ENCODE measurements at regions not wholly inside any gene's neighbourhood (a gene's known extent, or its start where the extent isn't known, plus 50 kb on each side); places are given as distances from the start of the nearest gene placed in this dataset.

DNA sequence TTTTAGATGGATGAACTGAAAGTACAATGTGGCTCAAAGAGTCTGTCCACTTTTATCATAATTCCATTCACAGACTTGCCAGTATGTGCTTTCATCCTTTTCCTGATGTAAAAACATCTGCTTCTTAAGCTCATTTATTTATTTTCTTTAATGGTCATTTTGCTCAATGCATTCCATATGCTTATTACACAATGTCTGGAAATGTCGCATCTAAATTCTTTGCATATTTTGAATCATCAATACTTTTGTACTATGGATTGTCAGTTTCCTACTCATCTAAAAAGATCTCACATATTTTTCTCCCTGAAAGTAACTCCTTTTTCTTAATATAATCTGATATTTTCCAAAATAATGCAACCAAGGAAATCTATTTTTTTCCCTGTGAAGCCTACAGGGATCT is 1315.8 kb downstream of the EFNB2 start:
- DNase-seq (ENCODE audit: low spot score), result no peak

DNA sequence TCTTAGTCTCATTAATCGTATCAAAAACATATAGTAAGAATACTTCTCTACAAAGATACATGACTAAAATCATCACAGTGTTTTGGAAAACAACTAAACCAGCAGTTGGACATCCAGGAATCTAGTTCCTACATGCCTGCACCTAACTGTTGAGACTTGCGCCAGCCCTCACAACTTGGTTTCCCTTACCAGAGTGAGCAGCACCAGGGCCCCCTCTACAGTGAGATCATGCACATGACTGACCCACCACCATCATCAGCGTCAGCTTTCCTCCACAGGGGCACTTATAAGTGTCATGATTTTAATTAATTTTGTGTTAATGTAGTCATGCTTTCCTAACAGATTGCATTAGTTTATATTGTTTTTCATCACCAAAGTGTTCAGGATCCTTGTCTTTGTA is 1322.0 kb downstream of the EFNB2 start:
- no peak for DNase-seq (ENCODE audit: low spot score)

DNA sequence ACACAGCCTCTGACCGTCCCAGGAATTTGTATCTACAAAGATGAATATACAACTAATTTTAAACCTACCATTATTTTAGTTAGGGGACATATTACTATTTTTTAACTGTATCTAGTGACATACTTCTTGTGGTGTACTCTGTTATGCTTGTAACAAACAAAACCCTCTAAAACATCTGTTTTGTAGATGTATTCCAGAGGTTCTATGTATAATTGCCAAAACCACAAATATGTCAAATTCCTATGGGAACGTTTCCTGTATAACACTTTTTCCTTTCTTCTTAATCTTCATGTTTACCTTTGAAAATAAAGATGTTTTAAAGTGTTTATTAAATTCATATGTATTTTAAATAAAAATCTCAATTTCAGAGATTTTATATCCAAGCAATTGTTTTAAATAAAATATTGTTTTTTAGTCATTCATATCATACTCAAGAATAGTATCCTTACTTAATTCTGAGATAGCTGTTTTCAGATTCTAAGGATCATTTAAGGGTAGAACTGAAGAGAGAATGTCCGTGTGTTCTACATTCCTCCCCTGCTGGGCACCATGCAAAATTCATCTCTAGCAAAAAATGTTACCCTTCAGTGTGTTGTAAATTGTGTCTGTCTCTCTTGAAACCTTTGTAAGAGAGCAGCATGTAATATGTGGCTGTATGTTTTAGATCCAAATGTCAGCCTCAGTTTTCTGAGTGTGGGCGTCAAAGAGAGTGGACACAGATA is 1327.7 kb downstream of the EFNB2 start:
- DNase-seq (ENCODE audit: low spot score), result no peak

DNA sequence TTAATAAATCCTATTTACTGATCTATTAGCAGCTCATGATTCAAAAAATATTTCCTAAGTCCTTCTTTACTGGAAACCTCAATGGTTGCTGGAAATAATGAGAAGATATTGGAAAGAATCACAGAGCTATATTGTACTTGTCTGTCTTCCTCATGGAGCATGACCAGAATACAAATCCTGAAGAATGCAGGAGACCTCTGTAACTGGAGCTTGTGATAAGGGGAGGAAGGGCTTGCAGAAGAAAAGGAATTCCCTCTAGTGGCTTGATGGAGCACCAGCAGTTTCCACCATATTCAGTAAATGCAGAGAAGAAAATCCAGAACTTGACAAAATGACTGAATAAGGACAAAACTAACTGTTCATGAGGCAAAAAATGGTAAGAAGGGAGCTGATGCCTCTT is 1333.1 kb downstream of the EFNB2 start:
- no peak for DNase-seq (ENCODE audit: low spot score)

DNA sequence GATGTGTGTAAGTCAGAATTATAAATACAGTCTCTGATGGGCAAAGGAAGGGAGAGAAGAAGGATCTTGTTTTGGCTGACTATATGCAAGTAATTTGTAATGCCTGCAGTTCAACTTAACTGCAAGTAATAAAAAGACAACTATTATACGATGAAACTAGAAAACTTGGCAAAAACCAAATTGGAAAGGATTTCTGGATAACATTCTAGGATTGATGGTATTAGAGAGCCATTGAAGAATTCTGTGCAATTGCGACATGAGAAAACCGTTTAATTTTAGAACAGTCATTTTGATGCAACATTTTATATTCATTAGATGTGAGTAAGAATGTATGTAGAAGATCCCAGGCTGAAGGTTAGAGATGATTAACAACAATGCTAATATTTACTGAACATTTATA is 1334.1 kb downstream of the EFNB2 start:
- DNase-seq (ENCODE audit: low spot score), result no peak

DNA sequence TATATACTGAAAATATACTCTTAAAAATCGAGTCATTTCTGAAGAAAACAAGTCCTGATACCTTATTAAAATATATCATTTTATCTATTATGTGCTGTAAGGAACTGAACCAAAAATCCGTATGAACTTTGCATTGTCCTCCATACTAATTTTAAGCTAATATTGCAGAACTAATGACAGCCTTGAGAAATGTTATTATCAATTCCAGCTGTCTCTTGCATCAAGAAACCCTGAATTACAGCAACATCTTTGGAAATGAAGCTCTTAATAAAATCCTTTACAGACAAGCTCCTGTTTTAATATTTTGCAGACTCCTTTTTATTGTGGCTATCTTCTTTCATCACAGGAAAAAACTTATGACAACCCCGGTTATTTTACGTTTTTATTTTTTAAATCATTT is 1335.3 kb downstream of the EFNB2 start:
- DNase-seq (ENCODE audit: low spot score), result no peak

DNA sequence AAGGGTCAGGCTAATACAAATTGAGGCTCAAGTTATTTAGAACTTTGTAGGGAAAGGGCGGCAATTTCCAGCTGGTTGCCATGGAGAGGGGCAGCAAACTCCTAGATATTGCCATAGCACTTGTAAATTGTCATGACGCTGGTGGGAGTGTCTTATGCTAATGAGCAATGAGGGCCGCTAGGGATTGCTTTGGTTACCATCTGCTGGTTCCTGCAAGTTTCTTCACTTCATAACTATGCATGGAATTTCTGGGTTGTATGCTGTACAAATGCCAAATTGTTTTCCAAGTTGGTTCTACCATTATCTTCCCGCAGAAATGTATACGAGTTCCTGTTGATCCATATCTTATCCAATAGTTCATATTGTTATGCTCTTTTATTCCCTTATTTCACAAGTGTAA is 1339.4 kb downstream of the EFNB2 start:
- DNase-seq (ENCODE audit: low spot score), result peak; percentile 4

DNA sequence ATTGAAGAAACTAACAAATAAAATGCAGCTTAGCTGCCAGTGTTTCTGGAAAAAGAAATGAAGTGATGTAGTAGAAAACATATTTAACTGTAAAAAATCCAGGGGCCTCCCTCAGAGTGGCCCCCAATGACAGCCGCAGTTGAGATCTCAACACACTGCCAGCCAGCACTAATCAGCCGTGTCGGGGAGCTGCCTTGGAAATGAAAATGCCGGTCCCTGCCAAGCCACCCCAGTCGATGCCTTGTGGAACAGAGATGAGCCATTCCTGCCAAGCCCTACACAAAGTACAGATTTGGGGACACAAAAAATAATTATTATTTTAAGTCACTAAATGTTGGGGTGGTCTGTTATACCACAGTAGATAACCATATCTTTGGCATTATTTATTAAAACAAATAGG is 1342.4 kb downstream of the EFNB2 start:
- DNase-seq (ENCODE audit: low spot score), result no peak

DNA sequence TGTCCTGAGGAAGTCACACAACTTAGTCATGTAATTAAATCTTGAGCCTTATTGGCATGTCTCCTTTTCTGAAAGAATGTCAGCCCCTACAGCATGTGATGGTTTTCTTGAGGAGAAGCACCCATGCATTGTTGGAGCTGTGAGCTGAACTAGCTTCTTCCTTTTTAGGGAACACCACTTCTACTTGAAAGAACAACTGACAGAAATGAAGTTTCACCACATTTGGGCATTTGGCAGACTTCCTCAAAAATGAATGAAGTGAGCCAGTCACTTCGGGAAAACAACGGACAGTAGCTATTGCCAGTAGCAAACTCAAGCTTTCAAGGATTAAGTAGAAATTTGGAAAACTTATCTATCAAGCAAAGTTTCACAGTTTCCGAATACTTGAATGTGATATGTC is 1351.3 kb downstream of the EFNB2 start:
- DNase-seq (ENCODE audit: low spot score), result no peak

DNA sequence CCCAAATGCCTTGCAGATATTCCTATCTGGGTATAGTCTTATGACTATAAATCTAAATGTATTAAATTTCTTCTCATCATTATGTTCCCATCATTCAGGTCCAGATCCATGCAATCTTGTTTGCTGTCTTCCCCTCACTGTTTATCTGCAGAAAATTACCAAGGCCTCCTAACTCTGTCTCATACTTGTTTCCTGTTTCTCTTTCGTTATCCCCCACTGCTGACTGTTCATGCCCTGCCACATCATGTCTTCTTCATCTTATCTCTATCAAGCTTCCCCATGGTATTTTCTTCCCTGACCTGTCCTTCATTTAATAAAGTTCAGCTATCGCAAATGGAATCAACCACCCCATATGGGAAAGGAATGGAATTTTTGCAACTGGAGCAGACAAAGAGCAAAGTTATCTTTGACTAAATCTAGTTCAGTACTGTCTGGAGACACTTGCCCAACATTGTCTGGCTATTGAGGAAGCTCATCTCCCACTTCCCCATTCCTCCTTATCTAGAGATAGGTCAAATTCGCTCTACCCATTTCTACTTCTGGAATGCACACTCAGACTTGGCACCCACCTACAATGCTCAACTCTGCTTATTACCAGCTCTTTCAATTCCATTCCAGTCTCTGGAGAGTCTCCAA is 1358.1 kb downstream of the EFNB2 start:
- no peak for DNase-seq (ENCODE audit: low spot score)

DNA sequence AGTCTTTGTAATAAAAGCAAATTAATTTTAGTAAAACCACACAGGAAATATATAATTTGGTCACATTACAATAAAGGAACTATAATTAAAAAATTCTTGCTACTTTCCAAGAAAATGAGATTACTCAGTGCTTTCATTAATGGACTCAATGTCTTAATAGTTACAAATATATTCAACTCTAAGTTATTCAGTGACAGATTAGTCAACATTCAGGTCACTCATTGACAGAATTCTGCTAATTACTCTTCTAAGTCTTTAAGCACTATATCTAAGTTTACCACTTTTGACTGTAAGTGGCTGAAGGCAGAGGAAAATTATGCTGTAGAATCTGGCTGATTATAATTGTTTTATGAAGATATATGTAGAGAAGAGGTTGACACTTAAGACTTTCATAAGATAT is 1365.0 kb downstream of the EFNB2 start:
- DNase-seq (ENCODE audit: low spot score), result no peak

DNA sequence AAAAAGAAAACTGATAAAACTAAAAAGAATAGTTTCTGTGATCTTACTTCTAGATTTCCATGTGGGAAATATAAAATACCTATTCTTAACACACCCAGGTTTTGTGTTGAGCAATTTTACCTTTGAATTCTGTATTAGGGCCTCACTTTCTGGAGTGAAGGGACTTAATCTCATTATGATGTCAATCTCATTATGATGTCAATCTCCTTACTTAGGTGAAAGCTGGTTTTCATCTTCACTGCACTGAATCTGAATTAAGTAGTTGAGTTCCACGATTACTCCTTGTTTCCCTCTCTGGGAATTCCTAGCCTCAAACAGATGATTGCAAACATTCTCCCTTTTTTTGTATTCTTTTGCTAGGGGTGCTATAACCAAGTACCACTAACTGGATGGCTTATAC is 1367.2 kb downstream of the EFNB2 start:
- DNase-seq (ENCODE audit: low spot score), result no peak

DNA sequence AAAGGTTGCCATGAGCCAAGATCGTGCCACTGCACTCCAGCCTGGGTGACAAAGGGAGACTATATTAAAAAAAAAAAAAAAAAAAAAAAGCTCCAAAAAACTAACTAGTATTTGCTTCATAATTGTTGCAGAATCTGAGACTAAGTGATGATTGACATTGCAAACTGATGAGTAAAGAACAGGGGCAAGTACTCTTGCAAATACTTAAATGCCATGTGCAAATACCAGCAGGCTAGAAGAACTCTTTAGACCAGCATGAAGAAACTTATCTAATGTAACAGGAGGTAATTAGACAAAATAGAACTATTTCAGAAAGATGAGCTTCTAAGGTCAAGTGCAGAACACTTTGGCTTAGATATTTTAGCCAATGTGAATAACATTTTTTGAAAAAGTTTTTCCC is 1368.1 kb downstream of the EFNB2 start:
- DNase-seq (ENCODE audit: low spot score), result no peak

DNA sequence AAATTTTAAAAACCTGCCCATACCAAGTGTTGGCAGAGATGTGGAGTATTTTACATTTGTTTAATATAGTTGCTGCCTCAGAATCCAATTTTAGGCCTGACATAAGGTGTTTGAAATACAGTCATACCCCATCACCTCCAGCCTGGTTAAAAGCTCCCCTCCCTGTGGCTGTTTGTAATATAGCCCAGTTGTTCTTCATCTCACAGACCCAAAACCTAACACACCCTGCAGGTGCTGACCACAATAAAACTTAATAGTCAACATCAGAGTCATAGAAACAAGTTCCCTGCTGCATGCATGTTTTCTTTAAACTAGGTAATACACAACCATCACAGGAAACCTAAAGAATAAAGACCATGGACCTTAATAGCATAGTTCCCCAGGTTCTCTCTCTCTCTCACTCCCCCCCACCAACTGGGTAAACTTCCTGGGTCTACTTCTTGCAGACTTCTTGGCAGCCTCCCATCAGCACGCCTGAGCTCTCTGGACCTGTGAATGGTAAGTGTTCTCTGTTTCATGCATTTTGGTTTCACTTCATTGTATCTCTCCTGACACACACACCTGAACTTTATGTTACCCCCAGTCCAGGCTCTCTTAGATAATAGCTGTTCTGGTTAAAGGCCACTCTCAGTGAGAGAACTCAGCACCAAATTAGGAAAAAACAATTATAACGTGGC is 1369.9 kb downstream of the EFNB2 start:
- no peak for DNase-seq (ENCODE audit: low spot score)

DNA sequence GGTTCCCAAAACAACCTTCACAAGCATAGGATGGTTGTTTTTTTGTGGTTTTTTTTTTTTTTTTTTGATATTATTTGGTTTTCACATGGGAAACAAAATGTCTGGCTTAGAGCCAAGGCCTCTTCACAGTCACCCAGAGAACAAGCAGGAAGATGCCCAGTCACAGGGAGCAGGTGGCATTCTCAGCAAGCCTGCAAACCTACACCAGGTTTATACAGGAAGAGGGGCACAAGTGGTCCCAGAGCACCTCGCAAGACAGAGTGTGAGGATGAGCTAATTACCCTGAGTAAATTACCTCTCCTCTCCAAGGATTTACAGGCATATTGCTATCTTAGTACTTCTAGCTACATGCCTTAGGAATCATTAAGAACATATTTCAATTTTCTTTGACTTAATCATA is 1375.6 kb downstream of the EFNB2 start:
- no peak for DNase-seq (ENCODE audit: low spot score)

DNA sequence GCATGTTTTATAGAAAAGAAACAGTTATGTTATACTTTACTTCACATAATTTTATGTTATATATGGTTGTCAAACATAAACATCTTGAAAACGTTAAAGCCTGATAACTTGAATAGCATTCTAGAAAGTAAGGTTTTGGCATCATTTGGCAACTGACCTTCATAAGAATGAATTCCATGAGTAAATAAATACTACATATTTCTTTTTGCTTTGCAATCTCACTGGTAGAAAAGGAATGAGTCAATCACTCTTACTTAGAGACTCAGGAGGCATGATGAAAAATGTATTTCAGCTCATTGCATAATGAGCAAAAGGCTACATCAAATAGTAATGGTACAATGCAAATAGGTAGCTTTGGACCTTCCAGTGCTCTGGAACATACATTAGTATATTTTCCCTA is 1381.9 kb downstream of the EFNB2 start:
- DNase-seq (ENCODE audit: low spot score), result no peak

DNA sequence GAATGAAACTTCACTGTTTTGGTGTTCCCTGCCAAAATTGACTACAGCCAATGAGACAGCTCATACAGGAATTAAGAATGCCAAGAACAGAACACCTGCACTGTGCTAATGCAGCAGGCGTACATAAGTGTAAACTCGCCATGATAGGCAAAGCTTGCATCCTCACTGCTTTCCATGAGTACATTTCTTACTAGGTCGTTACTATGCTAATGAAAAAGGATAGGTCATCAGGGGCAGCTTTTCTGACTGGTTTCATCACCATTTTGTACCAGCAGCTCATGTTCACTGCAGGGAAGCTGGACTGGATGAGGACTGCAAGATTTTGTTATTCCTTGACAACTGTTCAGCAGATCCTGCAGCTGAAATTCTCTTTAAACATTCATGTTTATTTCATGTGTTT is 1383.8 kb downstream of the EFNB2 start:
- no peak for DNase-seq (ENCODE audit: low spot score)

DNA sequence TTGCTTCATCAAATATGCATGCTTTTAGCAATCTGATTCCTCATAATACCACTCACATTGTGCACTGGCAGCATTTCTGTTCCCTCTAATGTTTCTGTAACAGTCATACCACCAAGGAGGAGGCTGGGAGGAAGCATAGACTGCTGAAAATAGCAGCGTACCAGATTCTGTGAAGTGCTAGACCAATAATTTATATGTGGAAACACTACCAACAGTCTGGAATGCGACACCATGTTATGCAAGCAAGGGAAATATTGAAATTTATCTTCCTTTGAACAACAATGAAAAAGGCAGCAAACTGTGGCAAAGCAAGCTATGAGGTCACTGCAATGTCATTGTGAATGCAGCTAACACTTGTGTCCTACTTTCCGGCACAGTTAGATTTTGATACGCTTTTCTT is 1388.0 kb downstream of the EFNB2 start:
- DNase-seq (ENCODE audit: low spot score), result no peak

DNA sequence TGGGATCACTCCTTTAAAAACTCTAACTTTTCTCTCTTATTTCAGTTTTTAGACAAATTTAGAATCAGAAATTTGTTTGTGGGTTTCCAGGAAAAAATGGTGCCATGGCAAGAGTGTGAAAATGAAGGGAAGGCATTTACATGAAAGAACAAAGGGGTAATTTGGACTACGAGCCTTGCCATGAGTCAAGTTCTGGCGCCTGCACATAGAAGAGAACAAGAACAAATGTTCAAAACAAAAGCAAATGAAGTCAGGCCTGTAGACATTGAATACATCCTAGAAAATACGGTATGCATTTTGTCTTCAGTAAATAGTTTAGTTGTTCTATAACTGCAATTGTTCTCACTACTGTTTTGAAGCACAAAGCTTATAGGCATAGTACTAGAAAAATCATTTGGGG is 1390.5 kb downstream of the EFNB2 start:
- DNase-seq (ENCODE audit: low spot score), result no peak

DNA sequence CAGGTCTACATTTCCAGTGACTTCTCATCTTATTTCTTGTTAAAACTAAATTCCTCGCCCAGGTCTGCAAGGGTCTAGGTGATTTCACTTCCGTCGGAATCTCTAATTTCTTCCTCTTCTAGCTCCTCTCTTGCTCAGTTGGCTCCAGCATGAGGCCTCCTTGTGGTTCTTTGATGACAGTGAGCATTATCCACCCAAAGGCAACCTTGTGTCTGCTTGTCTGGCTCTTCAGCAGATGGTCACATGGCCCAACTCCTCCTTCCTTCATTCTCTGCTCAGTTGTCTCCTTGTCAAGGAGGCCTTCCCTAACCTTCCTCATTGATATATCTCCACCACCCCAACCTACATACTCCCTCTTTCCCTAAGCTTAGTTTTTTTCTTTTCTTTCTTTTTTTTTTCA is 1391.4 kb downstream of the EFNB2 start:
- DNase-seq (ENCODE audit: low spot score), result no peak

DNA sequence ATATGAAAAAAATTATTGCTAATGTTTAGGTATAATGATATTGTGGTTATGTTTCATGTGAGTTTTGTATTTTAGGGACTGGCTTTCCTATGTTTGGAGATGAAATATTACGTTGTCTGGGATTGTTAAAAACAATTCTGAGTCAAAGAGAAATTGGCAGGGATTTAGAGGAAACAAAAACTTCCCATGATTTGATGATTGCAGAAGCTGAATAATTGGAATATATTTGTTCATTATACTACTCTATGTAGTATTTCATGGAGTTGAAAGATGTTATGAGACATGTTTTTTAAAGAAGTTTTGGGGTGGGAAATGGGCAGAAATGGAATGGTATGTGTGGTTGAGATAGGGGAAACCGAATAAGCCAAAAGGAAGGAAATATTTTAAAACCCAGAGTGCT is 1392.9 kb downstream of the EFNB2 start:
- DNase-seq (ENCODE audit: low spot score), result no peak

DNA sequence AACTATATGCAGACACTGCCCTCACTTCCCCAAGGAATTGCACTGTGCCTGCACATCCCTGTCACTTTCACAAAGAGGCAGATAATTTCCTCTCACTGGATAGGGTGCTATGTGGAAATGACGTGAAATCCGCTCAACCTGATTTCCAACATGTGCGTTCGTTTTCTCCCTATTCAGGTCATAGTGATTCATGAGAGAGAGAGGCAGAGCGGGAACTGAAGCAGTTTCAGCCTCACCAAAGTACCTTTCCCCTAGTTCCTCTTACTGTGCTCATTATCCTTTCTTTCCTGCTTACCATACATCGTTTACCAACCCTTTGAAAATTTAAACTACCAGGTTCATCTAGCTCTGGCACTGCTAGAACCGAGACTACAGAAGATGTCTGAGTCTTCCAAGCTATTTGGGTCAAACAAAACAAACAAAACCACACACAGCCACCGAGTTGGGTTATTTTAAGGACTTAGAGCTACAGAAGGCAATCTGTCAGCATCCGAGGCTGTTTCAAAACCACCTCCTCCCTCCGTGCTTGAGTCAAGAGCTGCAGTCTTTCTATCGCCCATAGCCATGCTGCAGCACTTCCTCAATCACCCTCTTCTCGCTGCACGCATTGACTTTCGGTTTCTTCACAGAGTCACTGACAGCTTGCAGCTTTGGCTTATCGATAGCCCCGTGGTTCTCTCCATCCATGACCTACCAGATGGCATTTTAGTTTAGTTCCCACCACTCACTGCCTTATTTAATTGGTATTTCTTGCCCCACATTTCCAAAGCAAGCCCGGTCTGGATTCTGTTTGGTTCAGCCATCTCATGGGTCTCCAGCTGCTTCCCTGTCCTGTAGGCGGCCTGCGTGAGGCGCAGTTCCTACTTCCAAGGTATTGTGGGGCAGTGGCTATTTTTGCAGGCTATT is 1395.8 kb downstream of the EFNB2 start:
- DNase-seq (ENCODE audit: low spot score), result peak; percentile 41

DNA sequence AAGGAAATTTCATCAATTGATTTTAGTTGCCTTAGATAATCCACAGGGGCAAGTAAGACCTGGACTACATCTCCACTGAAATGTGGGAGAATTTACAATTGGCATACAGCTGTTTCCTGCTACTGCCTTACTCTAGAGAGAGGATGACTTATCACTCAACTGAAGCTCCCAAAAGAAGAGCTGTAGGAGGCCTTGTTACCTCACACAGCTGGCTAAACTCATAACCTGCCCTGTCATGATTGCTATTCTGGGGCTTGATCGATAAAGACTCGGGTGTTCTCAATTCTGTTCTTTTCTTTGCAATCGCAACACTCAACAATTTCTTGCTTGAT is 1396.4 kb downstream of the EFNB2 start:
- no peak for DNase-seq (ENCODE audit: low spot score)
